ENCODE measurements at regions not wholly inside any gene's neighbourhood (a gene's known extent, or its start where the extent isn't known, plus 50 kb on each side); places are given as distances from the start of the nearest gene placed in this dataset.

DNA sequence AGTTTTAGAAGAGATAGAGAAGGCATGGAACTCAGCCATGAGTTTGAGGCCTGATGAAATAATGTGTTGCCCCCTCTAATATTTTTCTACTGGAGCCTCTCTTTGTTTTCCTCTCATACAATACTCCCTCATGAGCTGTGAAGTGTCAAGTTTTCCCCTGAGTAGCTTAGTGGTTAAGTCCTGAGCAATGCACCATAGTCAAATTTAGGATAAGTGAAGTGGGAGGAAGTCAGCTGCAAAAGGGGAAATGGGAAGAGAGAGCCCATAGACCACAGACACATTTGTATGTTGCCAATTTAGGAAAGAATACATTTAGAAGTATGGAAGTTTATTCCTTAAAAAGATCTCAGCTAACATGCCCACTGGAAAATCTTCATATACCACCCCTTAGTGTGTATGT, 171.5 kb upstream of the NREP start:
- TF ChIP-seq, protein P1, sequence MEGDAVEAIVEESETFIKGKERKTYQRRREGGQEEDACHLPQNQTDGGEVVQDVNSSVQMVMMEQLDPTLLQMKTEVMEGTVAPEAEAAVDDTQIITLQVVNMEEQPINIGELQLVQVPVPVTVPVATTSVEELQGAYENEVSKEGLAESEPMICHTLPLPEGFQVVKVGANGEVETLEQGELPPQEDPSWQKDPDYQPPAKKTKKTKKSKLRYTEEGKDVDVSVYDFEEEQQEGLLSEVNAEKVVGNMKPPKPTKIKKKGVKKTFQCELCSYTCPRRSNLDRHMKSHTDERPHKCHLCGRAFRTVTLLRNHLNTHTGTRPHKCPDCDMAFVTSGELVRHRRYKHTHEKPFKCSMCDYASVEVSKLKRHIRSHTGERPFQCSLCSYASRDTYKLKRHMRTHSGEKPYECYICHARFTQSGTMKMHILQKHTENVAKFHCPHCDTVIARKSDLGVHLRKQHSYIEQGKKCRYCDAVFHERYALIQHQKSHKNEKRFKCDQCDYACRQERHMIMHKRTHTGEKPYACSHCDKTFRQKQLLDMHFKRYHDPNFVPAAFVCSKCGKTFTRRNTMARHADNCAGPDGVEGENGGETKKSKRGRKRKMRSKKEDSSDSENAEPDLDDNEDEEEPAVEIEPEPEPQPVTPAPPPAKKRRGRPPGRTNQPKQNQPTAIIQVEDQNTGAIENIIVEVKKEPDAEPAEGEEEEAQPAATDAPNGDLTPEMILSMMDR (IDR thresholded peaks at IDR 0.05), result no peak
- TF ChIP-seq POLR2A (IDR thresholded peaks at IDR 0.05), result no peak

Data from vagina (tissue), 2 donors.